ENCODE measurements at regions not wholly inside any gene's neighbourhood (a gene's known extent, or its start where the extent isn't known, plus 50 kb on each side); places are given as distances from the start of the nearest gene placed in this dataset.

DNA sequence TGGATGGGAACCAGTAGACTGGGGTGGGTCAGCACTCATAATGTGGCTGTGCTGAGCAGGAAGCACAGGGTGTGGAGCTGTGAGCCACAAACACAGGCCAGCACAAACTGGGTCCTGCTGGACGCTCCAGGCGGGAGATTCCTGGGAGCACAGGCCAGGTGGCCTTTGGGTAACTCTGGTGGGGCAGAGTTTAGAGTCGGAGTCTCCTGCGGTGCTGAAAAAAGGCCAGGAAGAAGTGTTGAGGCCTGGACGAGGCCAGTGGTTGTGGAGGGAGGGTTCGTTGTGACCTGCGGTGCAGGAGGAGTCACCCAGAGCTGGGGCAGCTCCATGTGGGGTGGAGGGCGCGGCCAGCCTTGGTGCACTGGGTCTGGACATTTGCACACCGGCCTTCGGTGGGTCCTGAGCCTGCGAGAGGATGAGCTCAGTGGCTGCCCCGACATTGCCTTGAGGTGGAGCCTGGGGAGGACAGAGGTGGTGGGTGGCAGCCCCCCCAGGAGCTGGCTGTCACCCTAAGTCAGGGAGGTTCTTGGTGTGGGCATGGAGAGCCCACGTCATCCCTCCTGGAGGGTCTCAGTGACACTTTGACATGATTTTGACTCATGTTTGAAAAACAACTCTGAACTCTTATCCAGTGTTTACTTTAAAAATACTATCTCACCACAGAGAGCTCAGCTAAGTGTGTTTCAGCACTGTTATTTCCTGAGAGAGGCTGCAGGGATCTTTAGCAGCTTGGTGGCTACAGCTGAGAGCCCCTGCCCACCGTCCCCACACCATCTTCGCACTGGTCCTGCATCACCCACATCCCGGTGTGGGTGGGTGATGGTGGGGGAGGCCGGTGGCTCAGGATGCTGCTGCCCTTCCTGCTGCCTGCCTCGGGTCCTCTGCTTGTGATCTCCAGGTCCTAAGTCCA lies 98.7 kb downstream of the NPIPB11 start (continued):
- TF ChIP-seq, protein P1, sequence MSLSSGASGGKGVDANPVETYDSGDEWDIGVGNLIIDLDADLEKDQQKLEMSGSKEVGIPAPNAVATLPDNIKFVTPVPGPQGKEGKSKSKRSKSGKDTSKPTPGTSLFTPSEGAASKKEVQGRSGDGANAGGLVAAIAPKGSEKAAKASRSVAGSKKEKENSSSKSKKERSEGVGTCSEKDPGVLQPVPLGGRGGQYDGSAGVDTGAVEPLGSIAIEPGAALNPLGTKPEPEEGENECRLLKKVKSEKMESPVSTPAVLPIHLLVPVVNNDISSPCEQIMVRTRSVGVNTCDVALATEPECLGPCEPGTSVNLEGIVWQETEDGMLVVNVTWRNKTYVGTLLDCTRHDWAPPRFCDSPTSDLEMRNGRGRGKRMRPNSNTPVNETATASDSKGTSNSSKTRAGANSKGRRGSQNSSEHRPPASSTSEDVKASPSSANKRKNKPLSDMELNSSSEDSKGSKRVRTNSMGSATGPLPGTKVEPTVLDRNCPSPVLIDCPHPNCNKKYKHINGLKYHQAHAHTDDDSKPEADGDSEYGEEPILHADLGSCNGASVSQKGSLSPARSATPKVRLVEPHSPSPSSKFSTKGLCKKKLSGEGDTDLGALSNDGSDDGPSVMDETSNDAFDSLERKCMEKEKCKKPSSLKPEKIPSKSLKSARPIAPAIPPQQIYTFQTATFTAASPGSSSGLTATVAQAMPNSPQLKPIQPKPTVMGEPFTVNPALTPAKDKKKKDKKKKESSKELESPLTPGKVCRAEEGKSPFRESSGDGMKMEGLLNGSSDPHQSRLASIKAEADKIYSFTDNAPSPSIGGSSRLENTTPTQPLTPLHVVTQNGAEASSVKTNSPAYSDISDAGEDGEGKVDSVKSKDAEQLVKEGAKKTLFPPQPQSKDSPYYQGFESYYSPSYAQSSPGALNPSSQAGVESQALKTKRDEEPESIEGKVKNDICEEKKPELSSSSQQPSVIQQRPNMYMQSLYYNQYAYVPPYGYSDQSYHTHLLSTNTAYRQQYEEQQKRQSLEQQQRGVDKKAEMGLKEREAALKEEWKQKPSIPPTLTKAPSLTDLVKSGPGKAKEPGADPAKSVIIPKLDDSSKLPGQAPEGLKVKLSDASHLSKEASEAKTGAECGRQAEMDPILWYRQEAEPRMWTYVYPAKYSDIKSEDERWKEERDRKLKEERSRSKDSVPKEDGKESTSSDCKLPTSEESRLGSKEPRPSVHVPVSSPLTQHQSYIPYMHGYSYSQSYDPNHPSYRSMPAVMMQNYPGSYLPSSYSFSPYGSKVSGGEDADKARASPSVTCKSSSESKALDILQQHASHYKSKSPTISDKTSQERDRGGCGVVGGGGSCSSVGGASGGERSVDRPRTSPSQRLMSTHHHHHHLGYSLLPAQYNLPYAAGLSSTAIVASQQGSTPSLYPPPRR (CRISPR knock-in tag; IDR thresholded peaks at IDR 0.05; ENCODE audit: borderline replicate concordance), result peak; percentile 43; the same call in 1 of the 2 replicates
- TF ChIP-seq BCL6 (CRISPR knock-in tag; IDR thresholded peaks at IDR 0.05) (no peak), RARA (CRISPR knock-in tag; IDR thresholded peaks at IDR 0.05) (peak; percentile 31; the same call in 1 of the 2 replicates), ZNF317 (CRISPR knock-in tag; IDR thresholded peaks at IDR 0.05) (0 out of 2 replicates have a peak, but pooled peaks have one; percentile 50), ZNF570 (CRISPR knock-in tag; IDR thresholded peaks at IDR 0.05; ENCODE audit: borderline replicate concordance) (0 out of 2 replicates have a peak, but pooled peaks have one; percentile 28), ERF (CRISPR knock-in tag; IDR thresholded peaks at IDR 0.05) (no peak), ZNF274 (CRISPR knock-in tag; IDR thresholded peaks at IDR 0.05) (no peak; the same call in 1 of the 2 replicates), ZNF761 (CRISPR knock-in tag; conservative IDR thresholded peaks at IDR 0.05) (peak; percentile 48; the same call in 1 of the 2 replicates), ZNF224 (CRISPR knock-in tag; IDR thresholded peaks at IDR 0.05) (0 out of 2 replicates have a peak, but pooled peaks have one; percentile 37), CREB1 (IDR thresholded peaks at IDR 0.05) (peak; percentile 38; the same call in 1 of the 2 replicates), CREB1 (CRISPR knock-in tag; IDR thresholded peaks at IDR 0.05) (no peak), NFKB2 (CRISPR knock-in tag; IDR thresholded peaks at IDR 0.05; ENCODE audit: borderline replicate concordance) (peak; percentile 40; the same call in 1 of the 2 replicates), GABPB1 (CRISPR knock-in tag; IDR thresholded peaks at IDR 0.05) (0 out of 2 replicates have a peak, but pooled peaks have one; percentile 26), ZNF891 (CRISPR knock-in tag; IDR thresholded peaks at IDR 0.05) (peak; percentile 85), HIVEP1 (CRISPR knock-in tag; IDR thresholded peaks at IDR 0.05) (peak; percentile 33; the same call in 1 of the 2 replicates)
- TF ChIP-seq, protein P2, sequence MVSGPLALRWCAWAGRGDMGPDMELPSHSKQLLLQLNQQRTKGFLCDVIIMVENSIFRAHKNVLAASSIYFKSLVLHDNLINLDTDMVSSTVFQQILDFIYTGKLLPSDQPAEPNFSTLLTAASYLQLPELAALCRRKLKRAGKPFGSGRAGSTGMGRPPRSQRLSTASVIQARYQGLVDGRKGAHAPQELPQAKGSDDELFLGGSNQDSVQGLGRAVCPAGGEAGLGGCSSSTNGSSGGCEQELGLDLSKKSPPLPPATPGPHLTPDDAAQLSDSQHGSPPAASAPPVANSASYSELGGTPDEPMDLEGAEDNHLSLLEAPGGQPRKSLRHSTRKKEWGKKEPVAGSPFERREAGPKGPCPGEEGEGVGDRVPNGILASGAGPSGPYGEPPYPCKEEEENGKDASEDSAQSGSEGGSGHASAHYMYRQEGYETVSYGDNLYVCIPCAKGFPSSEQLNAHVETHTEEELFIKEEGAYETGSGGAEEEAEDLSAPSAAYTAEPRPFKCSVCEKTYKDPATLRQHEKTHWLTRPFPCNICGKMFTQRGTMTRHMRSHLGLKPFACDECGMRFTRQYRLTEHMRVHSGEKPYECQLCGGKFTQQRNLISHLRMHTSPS (CRISPR knock-in tag; IDR thresholded peaks at IDR 0.05; ENCODE audit: low read depth), result peak; percentile 63; the same call in 1 of the 2 replicates
- TF ChIP-seq, protein P3, sequence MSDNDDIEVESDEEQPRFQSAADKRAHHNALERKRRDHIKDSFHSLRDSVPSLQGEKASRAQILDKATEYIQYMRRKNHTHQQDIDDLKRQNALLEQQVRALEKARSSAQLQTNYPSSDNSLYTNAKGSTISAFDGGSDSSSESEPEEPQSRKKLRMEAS (IDR thresholded peaks at IDR 0.05), result 0 out of 2 replicates have a peak, but pooled peaks have one; percentile 34
- TF ChIP-seq, protein P4, sequence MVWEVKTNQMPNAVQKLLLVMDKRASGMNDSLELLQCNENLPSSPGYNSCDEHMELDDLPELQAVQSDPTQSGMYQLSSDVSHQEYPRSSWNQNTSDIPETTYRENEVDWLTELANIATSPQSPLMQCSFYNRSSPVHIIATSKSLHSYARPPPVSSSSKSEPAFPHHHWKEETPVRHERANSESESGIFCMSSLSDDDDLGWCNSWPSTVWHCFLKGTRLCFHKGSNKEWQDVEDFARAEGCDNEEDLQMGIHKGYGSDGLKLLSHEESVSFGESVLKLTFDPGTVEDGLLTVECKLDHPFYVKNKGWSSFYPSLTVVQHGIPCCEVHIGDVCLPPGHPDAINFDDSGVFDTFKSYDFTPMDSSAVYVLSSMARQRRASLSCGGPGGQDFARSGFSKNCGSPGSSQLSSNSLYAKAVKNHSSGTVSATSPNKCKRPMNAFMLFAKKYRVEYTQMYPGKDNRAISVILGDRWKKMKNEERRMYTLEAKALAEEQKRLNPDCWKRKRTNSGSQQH (CRISPR knock-in tag; IDR thresholded peaks at IDR 0.05; ENCODE audit: low read depth), result no peak

All from HepG2 (cell line).